HCT116 (cell line): ENCODE measurements at regions not wholly inside any gene's neighbourhood (a gene's known extent, or its start where the extent isn't known, plus 50 kb on each side); places are given as distances from the start of the nearest gene placed in this dataset.

ENCODE experiments used
- ATAC-seq: fragments of 200-7000 bp; cut with Tn5 transposase; 2 replicates; pipeline ENCODE4 v1.9.1; 2020; ENCODE audit warnings: mild to moderate bottlenecking, moderate library complexity
- BruUV-seq: library from RNA; stranded (reverse); fragments of 400-500 nt; replicated peaks from 2 replicates; lab custom pipeline; 2021; lab: Mats Ljungman, UMichigan
- CTCF ChIA-PET: fragments of 300-600 bp; sonication (Branson Sonifier 250); formaldehyde crosslinking; loops from one replicate; lab custom pipeline; 2021; ENCODE audit warnings: antibody characterized with exemption; lab: Charles Lee
- POLR2A ChIA-PET: fragments of 300-600, 350-600 bp; sonication (Branson Sonifier 250); formaldehyde crosslinking; loops from one replicate; lab custom pipeline; 2021; ENCODE audit warnings: antibody characterized with exemption; lab: Charles Lee
- RAD21 ChIA-PET, 2 experiments: fragments of 300-600 bp; sonication (Branson Sonifier 250); formaldehyde crosslinking; loops; one replicate each; lab custom pipeline; 2023; ENCODE audit warnings: low total read pairs in 2 of 2; ENCODE audit not compliant: uncharacterized antibody in 2 of 2, unreplicated experiment in 2 of 2, low non-redundant PET in 1 of 2; lab: Charles Lee
- DNase-seq: peaks from one replicate; pipeline ENCODE4 v3.0.0-alpha.2; 2010; ENCODE audit warnings: low read depth, low spot score
- H2AFZ ChIP-seq: fragments of 200-600 bp; shearing (Covaris generic), sonication (generic); 2 replicates; pipeline ENCODE4 v1.6.1; 2017; ENCODE audit warnings: low read depth, mixed run types, mixed read lengths, antibody characterized with exemption, low read length; ENCODE audit not compliant: poor library complexity, severe bottlenecking
- H3K27ac ChIP-seq: 2 replicates; pipeline ENCODE4 v1.5.1; 2012; ENCODE audit warnings: low read depth, low read length
- H3K27me3 ChIP-seq: fragments of 200-600 bp; sonication (generic); 2 replicates; pipeline ENCODE4 v1.6.1; 2016; ENCODE audit warnings: mixed run types, low read length, mixed read lengths; ENCODE audit not compliant: insufficient read depth
- H3K36me3 ChIP-seq, 2 experiments: fragments of 200-500 bp in 1 of 2; fragments of 200-600 bp in 1 of 2; sonication (Bioruptor generic) in 1 of 2; sonication (generic) in 1 of 2; 2 replicates each; pipeline versions ENCODE4 v1.5.1 to v1.6.1; 2014 to 2016; ENCODE audit warnings: low read length in 2 of 2, inconsistent platforms in 1 of 2, mixed read lengths in 1 of 2, mixed run types in 1 of 2; ENCODE audit not compliant: insufficient read depth in 2 of 2, control insufficient read depth in 1 of 2
- H3K4me1 ChIP-seq, 2 experiments: fragments of 200-600 bp in 1 of 2; sonication (generic) in 1 of 2; 2 replicates each; pipeline versions ENCODE4 v1.5.1 to v1.6.1; 2012 to 2017; ENCODE audit warnings: low read length in 2 of 2, inconsistent platforms in 1 of 2, mild to moderate bottlenecking in 1 of 2, mixed read lengths in 1 of 2, mixed run types in 1 of 2, moderate library complexity in 1 of 2; ENCODE audit not compliant: insufficient read depth in 2 of 2, control insufficient read depth in 1 of 2
- H3K4me2 ChIP-seq: fragments of 200-600 bp; sonication (generic); 2 replicates; pipeline ENCODE4 v1.6.1; 2017; ENCODE audit warnings: mixed run types, low read length, mixed read lengths
- H3K4me3 ChIP-seq, 2 experiments: fragments of 200-600 bp in 1 of 2; sonication (generic) in 1 of 2; replicated peaks in 1 of 2; 2 replicates each; pipeline ENCODE4 v1.5.1; 2011 to 2016; ENCODE audit warnings: low read length in 2 of 2, control low read depth in 1 of 2, low read depth in 1 of 2, mild to moderate bottlenecking in 1 of 2, mixed read lengths in 1 of 2, mixed run types in 1 of 2
- H3K79me2 ChIP-seq: fragments of 200-600 bp; sonication (generic); 2 replicates; pipeline ENCODE4 v1.6.1; 2017; ENCODE audit warnings: mild to moderate bottlenecking, mixed run types, low read length, moderate library complexity, mixed read lengths; ENCODE audit not compliant: insufficient read depth
- H3K9ac ChIP-seq: fragments of 200-600 bp; sonication (generic); 2 replicates; pipeline ENCODE4 v1.6.1; 2016; ENCODE audit warnings: low read length, mixed read lengths
- H3K9me2 ChIP-seq: fragments of 200-600 bp; sonication (generic), shearing (Covaris generic); 2 replicates; pipeline ENCODE4 v1.6.1; 2017; ENCODE audit warnings: mixed run types, mild to moderate bottlenecking, moderate library complexity; ENCODE audit not compliant: insufficient read depth
- H3K9me3 ChIP-seq, 2 experiments: fragments of 200-500 bp in 1 of 2; fragments of 200-600 bp in 1 of 2; sonication (Bioruptor generic) in 1 of 2; sonication (generic) in 1 of 2; 2 replicates each; pipeline ENCODE4 v1.6.1; 2014 to 2017; ENCODE audit warnings: low read length in 2 of 2, mixed read lengths in 2 of 2, inconsistent platforms in 1 of 2, low read depth in 1 of 2, mild to moderate bottlenecking in 1 of 2, mixed run types in 1 of 2, moderate library complexity in 1 of 2; ENCODE audit not compliant: control insufficient read depth in 1 of 2, insufficient read depth in 1 of 2
- H4K20me1 ChIP-seq: fragments of 200-600 bp; sonication (generic), shearing (Covaris generic); 2 replicates; pipeline ENCODE4 v1.6.1; 2017; ENCODE audit warnings: mixed run types, mild to moderate bottlenecking, moderate library complexity; ENCODE audit not compliant: insufficient read depth
- CTCF ChIP-seq, 3 experiments: fragments of 200-600 bp in 1 of 3; sonication (generic) in 1 of 3; IDR thresholded peaks in 2 of 3; conservative IDR thresholded peaks in 1 of 3; 2 replicates each; pipeline ENCODE4 v1.5.1; 2012 to 2017; ENCODE audit warnings: low read depth in 2 of 3, low read length in 2 of 3, antibody characterized with exemption in 1 of 3, borderline replicate concordance in 1 of 3, control low read depth in 1 of 3, mild to moderate bottlenecking in 1 of 3, mixed read lengths in 1 of 3, mixed run types in 1 of 3, moderate library complexity in 1 of 3; ENCODE audit not compliant: insufficient read depth in 1 of 3
- EGR1 ChIP-seq: IDR thresholded peaks from 2 replicates; pipeline ENCODE4 v1.6.1; 2012; ENCODE audit warnings: low read depth
- EZH2 ChIP-seq: fragments of 200-600 bp; sonication (generic); IDR thresholded peaks from 2 replicates; pipeline ENCODE4 v1.6.1; 2017; ENCODE audit warnings: antibody characterized with exemption, mixed run types
- EZH2phosphoT487 ChIP-seq: fragments of 200-600 bp; IDR thresholded peaks from 2 replicates; pipeline ENCODE4 v1.6.1; 2018; ENCODE audit warnings: antibody characterized with exemption, borderline replicate concordance
- FOSL1 ChIP-seq: IDR thresholded peaks from 2 replicates; pipeline ENCODE4 v1.6.1; 2012; ENCODE audit warnings: low read depth
- POLR2A ChIP-seq: IDR thresholded peaks from 2 replicates; pipeline ENCODE4 v1.7.0; 2011; ENCODE audit warnings: borderline replicate concordance; ENCODE audit not compliant: insufficient read depth, insufficient read length; ENCODE audit errors: extremely low read depth
- POLR2AphosphoS5 ChIP-seq: IDR thresholded peaks from 2 replicates; pipeline ENCODE4 v1.6.1; 2011; ENCODE audit warnings: mild to moderate bottlenecking, low read depth, low read length, moderate library complexity
- SP1 ChIP-seq: IDR thresholded peaks from 2 replicates; pipeline ENCODE4 v1.6.1; 2012; ENCODE audit warnings: low read depth
- SRF ChIP-seq: IDR thresholded peaks from 2 replicates; pipeline ENCODE4 v1.6.1; 2012; ENCODE audit warnings: low read depth
- TCF7L2 ChIP-seq: IDR thresholded peaks from 2 replicates; pipeline ENCODE4 v1.7.0; 2011; ENCODE audit warnings: borderline replicate concordance, inconsistent platforms; ENCODE audit not compliant: insufficient read depth, insufficient read length; ENCODE audit errors: extremely low read depth
- YY1 ChIP-seq: IDR thresholded peaks from 2 replicates; pipeline ENCODE4 v1.6.1; 2011; ENCODE audit warnings: low read length, low read depth, moderate library complexity, mild to moderate bottlenecking; ENCODE audit not compliant: insufficient replicate concordance; ENCODE audit errors: extremely low read depth
- ZFX ChIP-seq: fragments of 450-650 bp; IDR thresholded peaks from 2 replicates; pipeline ENCODE4 v1.6.1; 2017
- intact Hi-C: fragments of 100-400 bp; cut with micrococcal nuclease; formaldehyde crosslinking; loops from 2 replicates; pipeline ENCODE4 v1.10.0; 2022
- TF ChIP-seq, protein P1 (sequence below): IDR thresholded peaks from 2 replicates; pipeline ENCODE4 v1.6.1; 2012
- TF ChIP-seq, protein P2 (sequence below): IDR thresholded peaks from 2 replicates; pipeline ENCODE4 v1.6.1; 2012; ENCODE audit warnings: low read depth

DNA sequence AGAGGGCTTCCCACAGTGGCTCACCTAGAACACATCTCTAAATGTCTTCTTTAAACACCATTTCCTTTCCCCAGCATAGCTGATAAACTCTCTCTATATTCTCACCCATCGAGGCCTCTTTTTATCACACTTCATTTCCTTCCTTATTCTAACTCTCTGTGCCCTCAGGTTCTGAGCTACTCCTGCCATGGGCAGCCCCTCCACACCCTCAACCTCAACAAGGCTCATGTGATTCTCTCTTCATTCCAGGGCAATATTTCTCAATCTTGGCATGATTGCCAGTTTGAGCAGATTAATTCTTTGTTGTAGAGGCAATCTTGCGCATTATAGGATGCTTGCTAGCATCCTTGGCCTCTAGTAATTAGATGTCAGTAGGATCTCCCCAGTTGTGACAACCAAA, 999.1 kb downstream of the TSN start (continued):
- no peak for TF ChIP-seq SP1
- no peak for TF ChIP-seq SRF
- TF ChIP-seq TCF7L2, result no peak
- TF ChIP-seq, protein P1, sequence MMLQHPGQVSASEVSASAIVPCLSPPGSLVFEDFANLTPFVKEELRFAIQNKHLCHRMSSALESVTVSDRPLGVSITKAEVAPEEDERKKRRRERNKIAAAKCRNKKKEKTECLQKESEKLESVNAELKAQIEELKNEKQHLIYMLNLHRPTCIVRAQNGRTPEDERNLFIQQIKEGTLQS, result no peak
- TF ChIP-seq POLR2AphosphoS5, result no peak
- TF ChIP-seq FOSL1, result no peak

GRCh38 chr2:122755281-122755780, 999.9 kb downstream of the TSN start:
- H3K27me3 ChIP-seq, result no peaks in the 10 kb centered on the region
- no peaks in the 10 kb centered on the region for H3K4me1 ChIP-seq
- H3K4me2 ChIP-seq, result no peak overlapping the region
- POLR2A ChIA-PET, result no interaction called here
- TF ChIP-seq YY1 (no peak), ZFX (no peak)
- TF ChIP-seq, all 23 proteins: peak for 0
- no peak overlapping the region for H3K4me3 ChIP-seq
- H3K9me2 ChIP-seq, result no peaks in the 10 kb centered on the region
- ChIA-PET RAD21 (no interaction called here), CTCF (no interaction called here)
- DNase-seq, result no peak
- no TSS peak for BruUV-seq
- H3K36me3 ChIP-seq, result no peaks in the 10 kb centered on the region
- H3K79me2 ChIP-seq, result no peaks in the 10 kb centered on the region
- H3K27ac ChIP-seq, result no peak overlapping the region
- no peaks in the 10 kb centered on the region for H4K20me1 ChIP-seq
- peaks cover 3 to 14% of the 10 kb centered on the region in 2 experiments; a peak in 2 of 4 replicates for H3K9me3 ChIP-seq
- intact Hi-C loops, result no loop called here
- ATAC-seq, result no peak
- no peak overlapping the region for H2AFZ ChIP-seq
- no peak overlapping the region for H3K9ac ChIP-seq

DNA sequence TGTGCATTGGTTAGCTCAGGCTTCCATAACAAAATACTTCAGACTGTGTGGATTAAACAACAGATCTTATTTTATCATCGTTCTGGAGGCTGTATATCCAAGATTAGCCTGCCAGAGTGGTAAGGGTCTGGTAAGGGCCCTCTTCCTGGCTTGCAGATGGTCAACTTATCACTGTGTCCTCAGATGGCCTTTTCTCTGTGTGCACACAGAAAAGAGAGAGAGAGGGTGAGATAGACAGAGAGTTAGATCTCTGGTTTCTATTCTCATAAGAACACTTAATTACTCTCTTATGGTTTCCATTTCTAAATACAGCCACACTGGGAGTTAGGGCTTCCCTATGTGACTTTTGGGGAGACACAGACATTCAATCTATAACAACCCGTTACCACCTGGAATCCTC, 1003.5 kb downstream of the TSN start:
- BruUV-seq, result no TSS peak
- POLR2A ChIA-PET, result no interaction called here
- TF ChIP-seq EZH2 (no peak), EZH2phosphoT487 (no peak), EGR1 (no peak), YY1 (no peak), FOSL1 (no peak), ZFX (no peak), POLR2A (no peak), CTCF (IDR thresholded peaks at IDR 0.05 in 2 of 3, conservative IDR thresholded peaks at IDR 0.05 in 1 of 3; ENCODE audit: borderline replicate concordance in 1 of 3, insufficient read depth in 1 of 3, low read depth in 2 of 3, low read length in 2 of 3) (no peak)
- TF ChIP-seq, protein P2, sequence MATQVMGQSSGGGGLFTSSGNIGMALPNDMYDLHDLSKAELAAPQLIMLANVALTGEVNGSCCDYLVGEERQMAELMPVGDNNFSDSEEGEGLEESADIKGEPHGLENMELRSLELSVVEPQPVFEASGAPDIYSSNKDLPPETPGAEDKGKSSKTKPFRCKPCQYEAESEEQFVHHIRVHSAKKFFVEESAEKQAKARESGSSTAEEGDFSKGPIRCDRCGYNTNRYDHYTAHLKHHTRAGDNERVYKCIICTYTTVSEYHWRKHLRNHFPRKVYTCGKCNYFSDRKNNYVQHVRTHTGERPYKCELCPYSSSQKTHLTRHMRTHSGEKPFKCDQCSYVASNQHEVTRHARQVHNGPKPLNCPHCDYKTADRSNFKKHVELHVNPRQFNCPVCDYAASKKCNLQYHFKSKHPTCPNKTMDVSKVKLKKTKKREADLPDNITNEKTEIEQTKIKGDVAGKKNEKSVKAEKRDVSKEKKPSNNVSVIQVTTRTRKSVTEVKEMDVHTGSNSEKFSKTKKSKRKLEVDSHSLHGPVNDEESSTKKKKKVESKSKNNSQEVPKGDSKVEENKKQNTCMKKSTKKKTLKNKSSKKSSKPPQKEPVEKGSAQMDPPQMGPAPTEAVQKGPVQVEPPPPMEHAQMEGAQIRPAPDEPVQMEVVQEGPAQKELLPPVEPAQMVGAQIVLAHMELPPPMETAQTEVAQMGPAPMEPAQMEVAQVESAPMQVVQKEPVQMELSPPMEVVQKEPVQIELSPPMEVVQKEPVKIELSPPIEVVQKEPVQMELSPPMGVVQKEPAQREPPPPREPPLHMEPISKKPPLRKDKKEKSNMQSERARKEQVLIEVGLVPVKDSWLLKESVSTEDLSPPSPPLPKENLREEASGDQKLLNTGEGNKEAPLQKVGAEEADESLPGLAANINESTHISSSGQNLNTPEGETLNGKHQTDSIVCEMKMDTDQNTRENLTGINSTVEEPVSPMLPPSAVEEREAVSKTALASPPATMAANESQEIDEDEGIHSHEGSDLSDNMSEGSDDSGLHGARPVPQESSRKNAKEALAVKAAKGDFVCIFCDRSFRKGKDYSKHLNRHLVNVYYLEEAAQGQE, result no peak

More for the DNA sequence above, 1003.5 kb downstream of the TSN start:
- Histone ChIP-seq H3K4me1 (no peaks in the 10 kb centered on the region), H3K9me2 (no peaks in the 10 kb centered on the region), H3K27ac (no peak overlapping the region), H2AFZ (no peak overlapping the region), H3K9ac (no peak overlapping the region), H3K79me2 (no peaks in the 10 kb centered on the region), H3K36me3 (no peaks in the 10 kb centered on the region), H4K20me1 (no peaks in the 10 kb centered on the region), H3K27me3 (no peaks in the 10 kb centered on the region), H3K4me2 (no peak overlapping the region), H3K9me3 (peaks cover 3 to 16% of the 10 kb centered on the region in 2 experiments; a peak in 2 of 4 replicates), H3K4me3 (no peak overlapping the region)
- intact Hi-C loops, result no loop called here
- DNase-seq (no peak), ATAC-seq (no peak)
- RAD21 ChIA-PET, result no interaction called here
- CTCF ChIA-PET, result no interaction called here
